Right atrium auricular region (tissue), 2 donors: ENCODE measurements at regions not wholly inside any gene's neighbourhood (a gene's known extent, or its start where the extent isn't known, plus 50 kb on each side); places are given as distances from the start of the nearest gene placed in this dataset.

Experiments used
- DNase-seq: peaks from one replicate; pipeline ENCODE4 v3.0.0-alpha.2; 2019; ENCODE audit warnings: low spot score
- H3K27ac ChIP-seq, 2 donors: fragments of 200-600 bp; sonication (generic); 1 replicate in 1 of 2; 2 replicates in 1 of 2; pipeline ENCODE4 v1.5.1; 2016 to 2019
- H3K27me3 ChIP-seq, 2 donors: fragments of 200-600 bp; sonication (generic); one replicate each; pipeline versions ENCODE4 v1.5.1 to v1.6.0; 2017 to 2019
- H3K36me3 ChIP-seq: fragments of 200-600 bp; sonication (generic); one replicate; pipeline ENCODE4 v1.5.1; 2016
- H3K4me1 ChIP-seq, 2 donors: fragments of 200-600 bp; sonication (generic); one replicate each; pipeline versions ENCODE4 v1.5.1 to v1.6.0; 2017 to 2019
- H3K4me3 ChIP-seq, 2 donors: fragments of 200-600 bp; sonication (generic); 1 replicate in 1 of 2; 2 replicates in 1 of 2; pipeline ENCODE4 v1.5.1; 2017 to 2019; ENCODE audit warnings: mild to moderate bottlenecking in 1 of 2, moderate library complexity in 1 of 2
- H3K9me3 ChIP-seq, 2 donors: fragments of 200-600 bp; sonication (generic); one replicate each; pipeline ENCODE4 v1.5.1; 2019
- CTCF ChIP-seq, 2 donors: fragments of 200-600 bp; sonication (generic); IDR thresholded peaks; one replicate each; pipeline ENCODE4 v1.5.1; 2019; ENCODE audit warnings: antibody characterized with exemption in 2 of 2

- Histone ChIP-seq H3K27ac (no peak overlapping the region), H3K36me3 (no peaks in the 10 kb centered on the region), H3K4me3 (no peak overlapping the region), H3K27me3 (no peaks in the 10 kb centered on the region), H3K4me1 (no peaks in the 10 kb centered on the region), H3K9me3 (peaks cover 5 to 29% of the 10 kb centered on the region in 2 donors)
- TF ChIP-seq CTCF (IDR thresholded peaks at IDR 0.05): no peak
- DNase-seq: no peak
Measured at GRCh38 chr9:93871286-93871685, 83.9 kb downstream of the BARX1 start.

GRCh38 chr9:93869863-93870262 lies 85.3 kb downstream of the BARX1 start:
- no peaks in the 10 kb centered on the region for H3K36me3 ChIP-seq
- no peaks in the 10 kb centered on the region for H3K4me1 ChIP-seq
- H3K4me3 ChIP-seq: no peak overlapping the region
- DNase-seq: no peak
- H3K27me3 ChIP-seq: no peaks in the 10 kb centered on the region
- no peak overlapping the region for H3K27ac ChIP-seq
- peaks cover 2 to 15% of the 10 kb centered on the region in 2 donors for H3K9me3 ChIP-seq
- TF ChIP-seq CTCF (IDR thresholded peaks at IDR 0.05): no peak

- Histone ChIP-seq H3K4me3 (no peak overlapping the region), H3K27ac (no peak overlapping the region), H3K27me3 (no peaks in the 10 kb centered on the region), H3K9me3 (peaks cover 0 to 7% of the 10 kb centered on the region in 2 donors), H3K36me3 (no peaks in the 10 kb centered on the region), H3K4me1 (no peaks in the 10 kb centered on the region)
- no peak for DNase-seq
- no peak for TF ChIP-seq CTCF (IDR thresholded peaks at IDR 0.05)
Measured at GRCh38 chr9:93869088-93869487, 86.1 kb downstream of the BARX1 start.

- TF ChIP-seq CTCF (IDR thresholded peaks at IDR 0.05): no peak
- Histone ChIP-seq H3K4me1 (peaks cover 0 to 2% of the 10 kb centered on the region in 2 donors), H3K4me3 (no peak overlapping the region), H3K27me3 (peaks cover 0 to 2% of the 10 kb centered on the region in 2 donors), H3K9me3 (no peaks in the 10 kb centered on the region), H3K36me3 (no peaks in the 10 kb centered on the region), H3K27ac (no peak overlapping the region)
- no peak for DNase-seq
Measured at GRCh38 chr9:93865716-93866115, 89.4 kb downstream of the BARX1 start.

GRCh38 chr9:93865245-93865644 lies 89.9 kb downstream of the BARX1 start:
- no peak for TF ChIP-seq CTCF (IDR thresholded peaks at IDR 0.05)
- peaks cover 0 to 5% of the 10 kb centered on the region in 2 donors for H3K4me1 ChIP-seq
- H3K4me3 ChIP-seq: no peak overlapping the region
- H3K9me3 ChIP-seq: no peaks in the 10 kb centered on the region
- no peak for DNase-seq
- peaks cover 0 to 6% of the 10 kb centered on the region in 2 donors for H3K27me3 ChIP-seq
- no peaks in the 10 kb centered on the region for H3K36me3 ChIP-seq
- H3K27ac ChIP-seq: no peak overlapping the region

- Histone ChIP-seq H3K36me3 (no peaks in the 10 kb centered on the region), H3K4me1 (peaks cover 0 to 5% of the 10 kb centered on the region in 2 donors), H3K4me3 (no peak overlapping the region), H3K9me3 (no peaks in the 10 kb centered on the region), H3K27ac (no peak overlapping the region), H3K27me3 (peaks cover 0 to 6% of the 10 kb centered on the region in 2 donors)
- no peak for DNase-seq
- TF ChIP-seq CTCF (IDR thresholded peaks at IDR 0.05): no peak
Measured at GRCh38 chr9:93864840-93865239, 90.3 kb downstream of the BARX1 start.
